Aorta (tissue), 5 donors: ENCODE measurements at regions not wholly inside any gene's neighbourhood (a gene's known extent, or its start where the extent isn't known, plus 50 kb on each side); places are given as distances from the start of the nearest gene placed in this dataset.

Source experiments
- ATAC-seq: fragments of 200-7000 bp; cut with Tn5 transposase; one replicate; pipeline ENCODE4 v1.9.1; 2022; ENCODE audit warnings: moderate library complexity; ENCODE audit not compliant: low FRiP score
- DNase-seq, 2 donors: peaks; one replicate each; pipeline ENCODE4 v3.0.0-alpha.2; 2020
- H3K27ac ChIP-seq, 2 donors: one replicate each; pipeline ENCODE4 v1.5.1; 2013; ENCODE audit warnings: low read length in 2 of 2, mild to moderate bottlenecking in 2 of 2, moderate library complexity in 2 of 2, control low read depth in 1 of 2, inconsistent platforms in 1 of 2, low read depth in 1 of 2
- H3K27me3 ChIP-seq, 2 donors: one replicate each; pipeline ENCODE4 v1.6.1; 2013; ENCODE audit warnings: control low read depth in 1 of 2, low read length in 1 of 2, mild to moderate bottlenecking in 1 of 2, moderate library complexity in 1 of 2; ENCODE audit not compliant: insufficient read depth in 2 of 2, control insufficient read depth in 1 of 2
- H3K36me3 ChIP-seq, 2 donors: one replicate each; pipeline ENCODE4 v1.6.1; 2013; ENCODE audit warnings: control low read depth in 1 of 2, low read length in 1 of 2, mild to moderate bottlenecking in 1 of 2; ENCODE audit not compliant: insufficient read depth in 2 of 2, control insufficient read depth in 1 of 2
- H3K4me1 ChIP-seq, 2 donors: one replicate each; pipeline ENCODE4 v1.6.1; 2013; ENCODE audit warnings: low read length in 2 of 2, control low read depth in 1 of 2, mild to moderate bottlenecking in 1 of 2, moderate library complexity in 1 of 2; ENCODE audit not compliant: insufficient read depth in 2 of 2, control insufficient read depth in 1 of 2
- H3K4me3 ChIP-seq, 2 donors: one replicate each; pipeline ENCODE4 v1.5.1; 2013; ENCODE audit warnings: low read length in 2 of 2, control low read depth in 1 of 2, mild to moderate bottlenecking in 1 of 2
- H3K9me3 ChIP-seq: one replicate; pipeline ENCODE4 v1.6.1; 2013; ENCODE audit warnings: mild to moderate bottlenecking, low read length; ENCODE audit not compliant: control insufficient read depth
- WGBS, 2 donors: extraction: QIAGEN DNeasy Blood & Tissue Kit; methylation state at CpG; one replicate each; pipeline ENCODE4 v1.1.7; 2013; 5-methylcytosine and 5-hydroxymethylcytosine counted together
- intact Hi-C, 2 donors: fragments of 100-400 bp; cut with DNase I; formaldehyde crosslinking; loops; one replicate each; pipeline versions ENCODE4 v1.14.2 to v1.15.0; 2022
- donor health status: healthy with polysubstance abuse.
- donor health status: Bipolar disorder and iron deficiency.
- donor health status: DM: no; HTN: no; CAD: no.
- donor health status: DM: no; HTN: no; CAD: no.
- donor health status: DM: yes; HTN: yes; CAD: no.

GRCh38 chr17:14595656-14596055 lies 294.8 kb downstream of the HS3ST3B1 start:
- H3K27ac ChIP-seq, result no peak overlapping the region
- ATAC-seq, result no peak
- intact Hi-C loops, result no loop called here
- no peak for DNase-seq
- WGBS, 2 donors, result 85 to 89% methylated on average over 6 of the region's 6 CpGs
- H3K4me1 ChIP-seq, result no peaks in the 10 kb centered on the region
- H3K4me3 ChIP-seq, result no peak overlapping the region
- H3K36me3 ChIP-seq, result no peaks in the 10 kb centered on the region
- peaks cover 1% of the 10 kb centered on the region for H3K9me3 ChIP-seq
- H3K27me3 ChIP-seq, result no peaks in the 10 kb centered on the region

GRCh38 chr17:14594690-14595089 lies 293.8 kb downstream of the HS3ST3B1 start:
- intact Hi-C loops, result no loop called here
- DNase-seq (no peak), ATAC-seq (no peak)
- Histone ChIP-seq H3K27ac (no peak overlapping the region), H3K4me1 (no peaks in the 10 kb centered on the region), H3K27me3 (no peaks in the 10 kb centered on the region), H3K36me3 (no peaks in the 10 kb centered on the region), H3K4me3 (no peak overlapping the region), H3K9me3 (peaks cover 1% of the 10 kb centered on the region)
- 87% methylated on average over 5 of the region's 5 CpGs for WGBS, 2 donors

- no peak for DNase-seq
- no peak for ATAC-seq
- Histone ChIP-seq H3K36me3 (no peaks in the 10 kb centered on the region), H3K27ac (no peak overlapping the region), H3K4me3 (no peak overlapping the region), H3K4me1 (no peaks in the 10 kb centered on the region), H3K9me3 (peaks cover 1% of the 10 kb centered on the region), H3K27me3 (no peaks in the 10 kb centered on the region)
- 55 to 62% methylated on average over 6 of the region's 6 CpGs for WGBS, 2 donors
- intact Hi-C loops, result no loop called here
These were observed 293.1 kb downstream of the HS3ST3B1 start for GRCh38 chr17:14593956-14594355.

- 74 to 80% methylated on average over 5 of the region's 5 CpGs for whole genome bisulfite sequencing, 2 donors
- no peak overlapping the region for H3K4me3 ChIP-seq
- no peak overlapping the region for H3K27ac ChIP-seq
- no peaks in the 10 kb centered on the region for H3K9me3 ChIP-seq
- no peak for ATAC-seq
- H3K36me3 ChIP-seq, result no peaks in the 10 kb centered on the region
- H3K27me3 ChIP-seq, result no peaks in the 10 kb centered on the region
- no peaks in the 10 kb centered on the region for H3K4me1 ChIP-seq
- intact Hi-C loops, result no loop called here
- DNase-seq, result no peak
These were observed 289.8 kb downstream of the HS3ST3B1 start for GRCh38 chr17:14590459-14591250.

- Histone ChIP-seq H3K27ac (no peak overlapping the region), H3K36me3 (no peaks in the 10 kb centered on the region), H3K27me3 (no peaks in the 10 kb centered on the region), H3K4me3 (no peak overlapping the region), H3K9me3 (peaks cover 2% of the 10 kb centered on the region), H3K4me1 (no peaks in the 10 kb centered on the region)
- 64 to 69% methylated on average over 4 of the region's 4 CpGs for WGBS, 2 donors
- no peak for ATAC-seq
- DNase-seq, result no peak
- intact Hi-C loops, result no loop called here
These were observed 284.2 kb downstream of the HS3ST3B1 start for GRCh38 chr17:14585099-14585498.

GRCh38 chr17:14582996-14583395 lies 282.1 kb downstream of the HS3ST3B1 start:
- no peaks in the 10 kb centered on the region for H3K36me3 ChIP-seq
- WGBS, 2 donors, result 77 to 78% methylated on average over 2 of the region's 2 CpGs
- intact Hi-C loops, result no loop called here

GRCh38 chr17:14581186-14581830 lies 280.4 kb downstream of the HS3ST3B1 start:
- WGBS, 2 donors, result 75 to 77% methylated on average over 10 of the region's 10 CpGs
- Histone ChIP-seq H3K27me3 (no peaks in the 10 kb centered on the region), H3K4me1 (no peaks in the 10 kb centered on the region), H3K4me3 (no peak overlapping the region), H3K27ac (no peak overlapping the region), H3K36me3 (no peaks in the 10 kb centered on the region), H3K9me3 (peaks cover 2% of the 10 kb centered on the region)
- ATAC-seq, result no peak
- DNase-seq, result no peak
- intact Hi-C loops, result no loop called here

More at GRCh38 chr17:14582996-14583395, 282.1 kb downstream of the HS3ST3B1 start:
- DNase-seq, result no peak
- peaks cover 2% of the 10 kb centered on the region for H3K9me3 ChIP-seq
- H3K4me3 ChIP-seq, result no peak overlapping the region
- no peaks in the 10 kb centered on the region for H3K4me1 ChIP-seq
- H3K27me3 ChIP-seq, result no peaks in the 10 kb centered on the region
- ATAC-seq, result no peak
- H3K27ac ChIP-seq, result no peak overlapping the region

- Histone ChIP-seq H3K27me3 (no peaks in the 10 kb centered on the region), H3K27ac (no peak overlapping the region), H3K4me3 (no peak overlapping the region), H3K4me1 (no peaks in the 10 kb centered on the region), H3K9me3 (peaks cover 2% of the 10 kb centered on the region), H3K36me3 (no peaks in the 10 kb centered on the region)
- WGBS, 2 donors, result 38 to 43% methylated on average over 5 of the region's 5 CpGs
- ATAC-seq, result no peak
- intact Hi-C loops, result no loop called here
- no peak for DNase-seq
These were observed 279.6 kb downstream of the HS3ST3B1 start for GRCh38 chr17:14580499-14580898.

GRCh38 chr17:14579716-14580115 lies 278.8 kb downstream of the HS3ST3B1 start:
- DNase-seq (no peak), ATAC-seq (no peak)
- intact Hi-C loops, result no loop called here
- H3K27ac ChIP-seq, result no peak overlapping the region
- 18 to 30% methylated on average over 3 of the region's 3 CpGs for WGBS, 2 donors
- H3K36me3 ChIP-seq, result no peaks in the 10 kb centered on the region
- no peaks in the 10 kb centered on the region for H3K27me3 ChIP-seq
- peaks cover 2% of the 10 kb centered on the region for H3K9me3 ChIP-seq
- H3K4me1 ChIP-seq, result no peaks in the 10 kb centered on the region
- no peak overlapping the region for H3K4me3 ChIP-seq
